WTC11 (cell line): ENCODE measurements at regions not wholly inside any gene's neighbourhood (a gene's known extent, or its start where the extent isn't known, plus 50 kb on each side); places are given as distances from the start of the nearest gene placed in this dataset.

Source experiments
- ATAC-seq: fragments of 200-7000 bp; cut with Tn5 transposase; 2 replicates; pipeline ENCODE4 v1.10.0; 2021; ENCODE audit warnings: mild to moderate bottlenecking, moderate library complexity
- CTCF ChIA-PET: fragments of 300-600 bp; sonication (Branson Sonifier 250); formaldehyde crosslinking; loops from one replicate; lab custom pipeline; 2021; ENCODE audit warnings: antibody characterized with exemption; lab: Charles Lee
- POLR2A ChIA-PET: fragments of 350-600 bp; sonication (Branson Sonifier 250); formaldehyde crosslinking; loops from one replicate; lab custom pipeline; 2021; ENCODE audit warnings: antibody characterized with exemption; lab: Charles Lee
- DNase-seq: peaks from one replicate; pipeline ENCODE4 v3.0.0; 2021; ENCODE audit warnings: low spot score
- H3K27ac Mint-ChIP-seq: 2 replicates; pipeline ENCODE4 v1.8.0; 2021; ENCODE audit warnings: mixed read lengths
- H3K27me3 Mint-ChIP-seq: 2 replicates; pipeline ENCODE4 v1.8.0; 2021; ENCODE audit warnings: low read depth, mild to moderate bottlenecking, moderate library complexity, mixed read lengths
- H3K36me3 Mint-ChIP-seq: 2 replicates; pipeline ENCODE4 v1.8.0; 2021; ENCODE audit warnings: mixed read lengths
- H3K4me1 Mint-ChIP-seq: 2 replicates; pipeline ENCODE4 v1.8.0; 2022; ENCODE audit warnings: mixed read lengths
- H3K4me3 Mint-ChIP-seq: 2 replicates; pipeline ENCODE4 v1.8.0; 2021; ENCODE audit warnings: mild to moderate bottlenecking, moderate library complexity, mixed read lengths
- H3K9me3 Mint-ChIP-seq: 2 replicates; pipeline ENCODE4 v1.8.0; 2021; ENCODE audit warnings: mixed read lengths
- CREB1 ChIP-seq: sonication (generic); formaldehyde crosslinking; IDR thresholded peaks from 2 replicates; pipeline ENCODE4 v1.8.0; 2023; ENCODE audit warnings: mild to moderate bottlenecking, missing genetic modification reagents
- FOXK1 ChIP-seq: sonication (generic); formaldehyde crosslinking; IDR thresholded peaks from 2 replicates; pipeline ENCODE4 v1.8.0; 2022; ENCODE audit warnings: mild to moderate bottlenecking, moderate library complexity, missing genetic modification reagents
- GABPB1 ChIP-seq: sonication (generic); formaldehyde crosslinking; IDR thresholded peaks from 2 replicates; pipeline ENCODE4 v1.8.1; 2023; ENCODE audit warnings: mild to moderate bottlenecking, missing genetic modification reagents
- JAZF1 ChIP-seq: fragments of 250-450 bp; sonication (Bioruptor Pico); IDR thresholded peaks from 2 replicates; pipeline ENCODE4 v1.9.0; 2021; ENCODE audit warnings: moderate library complexity, mild to moderate bottlenecking, inconsistent platforms
- SMAD3 ChIP-seq: sonication (generic); formaldehyde crosslinking; IDR thresholded peaks from 2 replicates; pipeline ENCODE4 v1.8.0; 2022; ENCODE audit warnings: missing genetic modification reagents, mild to moderate bottlenecking, borderline replicate concordance
- SMAD4 ChIP-seq: sonication (generic); formaldehyde crosslinking; IDR thresholded peaks from 2 replicates; pipeline ENCODE4 v1.8.0; 2022; ENCODE audit warnings: mild to moderate bottlenecking, missing genetic modification reagents
- ZBTB21 ChIP-seq: sonication (generic); formaldehyde crosslinking; IDR thresholded peaks from 2 replicates; pipeline ENCODE4 v1.8.1; 2023; ENCODE audit warnings: mild to moderate bottlenecking, missing genetic modification reagents, borderline replicate concordance
- ZNF263 ChIP-seq: sonication (generic); formaldehyde crosslinking; IDR thresholded peaks from 2 replicates; pipeline ENCODE4 v1.8.1; 2022; ENCODE audit warnings: low read depth, mild to moderate bottlenecking, moderate library complexity, missing genetic modification reagents
- TF ChIP-seq, protein P1 (sequence below): sonication (generic); formaldehyde crosslinking; IDR thresholded peaks from 2 replicates; pipeline ENCODE4 v1.8.0; 2023; ENCODE audit warnings: missing genetic modification reagents
- TF ChIP-seq, protein P2 (sequence below): fragments of 250-450 bp; sonication (Bioruptor Pico); conservative IDR thresholded peaks from 2 replicates; pipeline ENCODE4 v1.9.0; 2021; ENCODE audit warnings: mild to moderate bottlenecking
- TF ChIP-seq, protein P3 (sequence below): sonication (generic); formaldehyde crosslinking; IDR thresholded peaks from 2 replicates; pipeline ENCODE4 v1.8.0; 2023; ENCODE audit warnings: missing genetic modification reagents, mild to moderate bottlenecking, borderline replicate concordance
- TF ChIP-seq, protein P4 (sequence below): sonication (generic); formaldehyde crosslinking; IDR thresholded peaks from 2 replicates; pipeline ENCODE4 v1.8.1; 2022; ENCODE audit warnings: mild to moderate bottlenecking, moderate library complexity, missing genetic modification reagents
- TF ChIP-seq, protein P5 (sequence below): sonication (generic); formaldehyde crosslinking; IDR thresholded peaks from 2 replicates; pipeline ENCODE4 v1.8.1; 2023; ENCODE audit warnings: mild to moderate bottlenecking, missing genetic modification reagents
- TF ChIP-seq, protein P6 (sequence below): sonication (generic); formaldehyde crosslinking; IDR thresholded peaks from 2 replicates; pipeline ENCODE4 v1.8.0; 2022; ENCODE audit warnings: mild to moderate bottlenecking, missing genetic modification reagents
- TF ChIP-seq, protein P7 (sequence below): sonication (generic); formaldehyde crosslinking; IDR thresholded peaks from 2 replicates; pipeline ENCODE4 v1.8.1; 2023; ENCODE audit warnings: mild to moderate bottlenecking, missing genetic modification reagents
- TF ChIP-seq, protein P8 (sequence below): sonication (generic); formaldehyde crosslinking; IDR thresholded peaks from 2 replicates; pipeline ENCODE4 v1.8.1; 2022; ENCODE audit warnings: mild to moderate bottlenecking, missing genetic modification reagents, moderate library complexity, borderline replicate concordance
- TF ChIP-seq, protein P9 (sequence below): fragments of 200-600 bp; IDR thresholded peaks from 2 replicates; pipeline ENCODE4 v1.8.0; 2022; ENCODE audit warnings: antibody characterized with exemption

DNA sequence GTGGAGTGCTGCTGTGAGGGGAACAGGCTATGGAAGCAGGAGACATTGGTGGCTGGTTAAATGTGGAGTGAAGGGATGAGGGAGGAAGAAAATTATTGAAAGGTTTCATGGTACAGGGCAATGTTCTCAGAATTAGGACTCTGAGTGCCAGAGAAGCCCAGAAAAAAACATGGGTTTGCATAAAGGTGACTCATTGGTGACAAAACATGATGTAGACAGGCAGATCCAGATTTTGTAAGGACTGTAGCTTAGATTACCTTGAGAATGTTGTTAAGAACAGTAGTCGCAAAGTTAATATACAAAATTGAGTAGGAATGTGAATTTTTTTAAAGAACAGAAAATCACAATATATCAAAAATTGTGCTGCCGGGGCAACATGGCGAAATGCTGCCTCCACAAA, 134.9 kb upstream of the ZNF438 start (continued):
- TF ChIP-seq, protein P1, sequence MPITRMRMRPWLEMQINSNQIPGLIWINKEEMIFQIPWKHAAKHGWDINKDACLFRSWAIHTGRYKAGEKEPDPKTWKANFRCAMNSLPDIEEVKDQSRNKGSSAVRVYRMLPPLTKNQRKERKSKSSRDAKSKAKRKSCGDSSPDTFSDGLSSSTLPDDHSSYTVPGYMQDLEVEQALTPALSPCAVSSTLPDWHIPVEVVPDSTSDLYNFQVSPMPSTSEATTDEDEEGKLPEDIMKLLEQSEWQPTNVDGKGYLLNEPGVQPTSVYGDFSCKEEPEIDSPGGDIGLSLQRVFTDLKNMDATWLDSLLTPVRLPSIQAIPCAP (CRISPR knock-in tag), result no peak
- TF ChIP-seq, protein P2, sequence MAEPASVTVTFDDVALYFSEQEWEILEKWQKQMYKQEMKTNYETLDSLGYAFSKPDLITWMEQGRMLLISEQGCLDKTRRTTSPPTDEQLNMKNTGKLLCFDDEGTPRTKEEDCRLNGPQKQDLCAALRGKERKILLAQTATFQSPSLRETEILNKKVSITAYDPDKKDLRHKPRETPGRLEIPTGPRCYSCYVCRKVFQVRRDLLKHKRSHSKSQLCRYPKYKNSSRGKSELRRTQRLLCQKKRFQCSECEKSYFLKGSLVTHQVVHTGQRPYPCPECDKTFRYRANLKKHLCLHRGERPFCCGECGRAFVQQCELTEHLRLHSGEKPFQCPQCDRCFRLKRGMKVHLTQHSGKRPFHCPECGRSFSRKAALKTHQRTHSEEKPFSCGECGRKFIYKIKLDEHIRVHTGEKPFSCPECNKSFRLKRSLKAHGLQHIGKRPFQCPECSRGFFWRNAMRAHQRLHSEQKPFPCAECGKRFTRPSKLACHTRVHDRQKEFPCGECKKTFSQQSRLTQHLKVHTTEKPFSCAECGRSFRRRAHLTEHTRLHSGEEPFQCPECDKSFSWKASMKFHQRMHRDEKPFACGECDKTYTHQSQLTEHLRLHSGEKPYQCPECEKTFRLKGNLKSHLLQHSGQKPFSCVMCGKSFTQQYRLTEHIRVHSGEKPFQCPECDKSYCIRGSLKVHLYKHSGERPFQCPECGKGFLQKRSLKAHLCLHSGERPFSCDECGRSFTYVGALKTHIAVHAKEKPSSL (CRISPR knock-in tag), result no peak
- TF ChIP-seq, protein P3, sequence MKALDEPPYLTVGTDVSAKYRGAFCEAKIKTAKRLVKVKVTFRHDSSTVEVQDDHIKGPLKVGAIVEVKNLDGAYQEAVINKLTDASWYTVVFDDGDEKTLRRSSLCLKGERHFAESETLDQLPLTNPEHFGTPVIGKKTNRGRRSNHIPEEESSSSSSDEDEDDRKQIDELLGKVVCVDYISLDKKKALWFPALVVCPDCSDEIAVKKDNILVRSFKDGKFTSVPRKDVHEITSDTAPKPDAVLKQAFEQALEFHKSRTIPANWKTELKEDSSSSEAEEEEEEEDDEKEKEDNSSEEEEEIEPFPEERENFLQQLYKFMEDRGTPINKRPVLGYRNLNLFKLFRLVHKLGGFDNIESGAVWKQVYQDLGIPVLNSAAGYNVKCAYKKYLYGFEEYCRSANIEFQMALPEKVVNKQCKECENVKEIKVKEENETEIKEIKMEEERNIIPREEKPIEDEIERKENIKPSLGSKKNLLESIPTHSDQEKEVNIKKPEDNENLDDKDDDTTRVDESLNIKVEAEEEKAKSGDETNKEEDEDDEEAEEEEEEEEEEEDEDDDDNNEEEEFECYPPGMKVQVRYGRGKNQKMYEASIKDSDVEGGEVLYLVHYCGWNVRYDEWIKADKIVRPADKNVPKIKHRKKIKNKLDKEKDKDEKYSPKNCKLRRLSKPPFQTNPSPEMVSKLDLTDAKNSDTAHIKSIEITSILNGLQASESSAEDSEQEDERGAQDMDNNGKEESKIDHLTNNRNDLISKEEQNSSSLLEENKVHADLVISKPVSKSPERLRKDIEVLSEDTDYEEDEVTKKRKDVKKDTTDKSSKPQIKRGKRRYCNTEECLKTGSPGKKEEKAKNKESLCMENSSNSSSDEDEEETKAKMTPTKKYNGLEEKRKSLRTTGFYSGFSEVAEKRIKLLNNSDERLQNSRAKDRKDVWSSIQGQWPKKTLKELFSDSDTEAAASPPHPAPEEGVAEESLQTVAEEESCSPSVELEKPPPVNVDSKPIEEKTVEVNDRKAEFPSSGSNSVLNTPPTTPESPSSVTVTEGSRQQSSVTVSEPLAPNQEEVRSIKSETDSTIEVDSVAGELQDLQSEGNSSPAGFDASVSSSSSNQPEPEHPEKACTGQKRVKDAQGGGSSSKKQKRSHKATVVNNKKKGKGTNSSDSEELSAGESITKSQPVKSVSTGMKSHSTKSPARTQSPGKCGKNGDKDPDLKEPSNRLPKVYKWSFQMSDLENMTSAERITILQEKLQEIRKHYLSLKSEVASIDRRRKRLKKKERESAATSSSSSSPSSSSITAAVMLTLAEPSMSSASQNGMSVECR (CRISPR knock-in tag), result no peak
- TF ChIP-seq JAZF1 (CRISPR knock-in tag) (no peak), CREB1 (CRISPR knock-in tag) (no peak), SMAD4 (no peak)
- TF ChIP-seq, protein P4, sequence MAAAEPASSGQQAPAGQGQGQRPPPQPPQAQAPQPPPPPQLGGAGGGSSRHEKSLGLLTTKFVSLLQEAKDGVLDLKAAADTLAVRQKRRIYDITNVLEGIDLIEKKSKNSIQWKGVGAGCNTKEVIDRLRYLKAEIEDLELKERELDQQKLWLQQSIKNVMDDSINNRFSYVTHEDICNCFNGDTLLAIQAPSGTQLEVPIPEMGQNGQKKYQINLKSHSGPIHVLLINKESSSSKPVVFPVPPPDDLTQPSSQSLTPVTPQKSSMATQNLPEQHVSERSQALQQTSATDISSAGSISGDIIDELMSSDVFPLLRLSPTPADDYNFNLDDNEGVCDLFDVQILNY (CRISPR knock-in tag), result no peak
- TF ChIP-seq, protein P5, sequence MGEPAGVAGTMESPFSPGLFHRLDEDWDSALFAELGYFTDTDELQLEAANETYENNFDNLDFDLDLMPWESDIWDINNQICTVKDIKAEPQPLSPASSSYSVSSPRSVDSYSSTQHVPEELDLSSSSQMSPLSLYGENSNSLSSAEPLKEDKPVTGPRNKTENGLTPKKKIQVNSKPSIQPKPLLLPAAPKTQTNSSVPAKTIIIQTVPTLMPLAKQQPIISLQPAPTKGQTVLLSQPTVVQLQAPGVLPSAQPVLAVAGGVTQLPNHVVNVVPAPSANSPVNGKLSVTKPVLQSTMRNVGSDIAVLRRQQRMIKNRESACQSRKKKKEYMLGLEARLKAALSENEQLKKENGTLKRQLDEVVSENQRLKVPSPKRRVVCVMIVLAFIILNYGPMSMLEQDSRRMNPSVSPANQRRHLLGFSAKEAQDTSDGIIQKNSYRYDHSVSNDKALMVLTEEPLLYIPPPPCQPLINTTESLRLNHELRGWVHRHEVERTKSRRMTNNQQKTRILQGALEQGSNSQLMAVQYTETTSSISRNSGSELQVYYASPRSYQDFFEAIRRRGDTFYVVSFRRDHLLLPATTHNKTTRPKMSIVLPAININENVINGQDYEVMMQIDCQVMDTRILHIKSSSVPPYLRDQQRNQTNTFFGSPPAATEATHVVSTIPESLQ (CRISPR knock-in tag), result no peak
- TF ChIP-seq, protein P6, sequence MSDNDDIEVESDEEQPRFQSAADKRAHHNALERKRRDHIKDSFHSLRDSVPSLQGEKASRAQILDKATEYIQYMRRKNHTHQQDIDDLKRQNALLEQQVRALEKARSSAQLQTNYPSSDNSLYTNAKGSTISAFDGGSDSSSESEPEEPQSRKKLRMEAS (CRISPR knock-in tag), result no peak

DNA sequence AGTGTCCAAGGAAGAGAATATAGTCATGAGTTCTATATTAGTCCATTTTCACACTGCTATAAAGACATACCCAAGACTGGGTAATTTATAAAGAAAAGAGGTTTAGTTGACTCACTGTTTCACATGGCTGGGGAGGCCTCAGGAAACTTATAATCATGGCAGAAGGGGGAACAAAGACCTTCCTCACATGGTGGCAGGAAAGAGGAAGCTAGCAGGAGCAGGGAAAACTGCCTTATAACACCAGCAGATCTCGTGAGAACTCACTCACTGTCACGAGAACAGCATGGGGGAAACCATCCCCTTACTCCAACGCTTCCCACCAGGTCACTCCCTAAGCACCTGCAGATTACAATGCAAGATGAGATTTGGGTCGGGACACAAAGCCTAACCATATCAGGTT, 139.0 kb upstream of the ZNF438 start:
- no peak for TF ChIP-seq ZNF263 (CRISPR knock-in tag)
- TF ChIP-seq GABPB1, result no peak
- no peak for TF ChIP-seq FOXK1 (CRISPR knock-in tag)
- TF ChIP-seq, protein P4 (CRISPR knock-in tag), result no peak
- TF ChIP-seq ZBTB21 (CRISPR knock-in tag), result no peak
- TF ChIP-seq, protein P7, sequence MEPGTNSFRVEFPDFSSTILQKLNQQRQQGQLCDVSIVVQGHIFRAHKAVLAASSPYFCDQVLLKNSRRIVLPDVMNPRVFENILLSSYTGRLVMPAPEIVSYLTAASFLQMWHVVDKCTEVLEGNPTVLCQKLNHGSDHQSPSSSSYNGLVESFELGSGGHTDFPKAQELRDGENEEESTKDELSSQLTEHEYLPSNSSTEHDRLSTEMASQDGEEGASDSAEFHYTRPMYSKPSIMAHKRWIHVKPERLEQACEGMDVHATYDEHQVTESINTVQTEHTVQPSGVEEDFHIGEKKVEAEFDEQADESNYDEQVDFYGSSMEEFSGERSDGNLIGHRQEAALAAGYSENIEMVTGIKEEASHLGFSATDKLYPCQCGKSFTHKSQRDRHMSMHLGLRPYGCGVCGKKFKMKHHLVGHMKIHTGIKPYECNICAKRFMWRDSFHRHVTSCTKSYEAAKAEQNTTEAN (CRISPR knock-in tag), result no peak
- no peak for TF ChIP-seq SMAD3 (CRISPR knock-in tag)
- TF ChIP-seq, protein P8, sequence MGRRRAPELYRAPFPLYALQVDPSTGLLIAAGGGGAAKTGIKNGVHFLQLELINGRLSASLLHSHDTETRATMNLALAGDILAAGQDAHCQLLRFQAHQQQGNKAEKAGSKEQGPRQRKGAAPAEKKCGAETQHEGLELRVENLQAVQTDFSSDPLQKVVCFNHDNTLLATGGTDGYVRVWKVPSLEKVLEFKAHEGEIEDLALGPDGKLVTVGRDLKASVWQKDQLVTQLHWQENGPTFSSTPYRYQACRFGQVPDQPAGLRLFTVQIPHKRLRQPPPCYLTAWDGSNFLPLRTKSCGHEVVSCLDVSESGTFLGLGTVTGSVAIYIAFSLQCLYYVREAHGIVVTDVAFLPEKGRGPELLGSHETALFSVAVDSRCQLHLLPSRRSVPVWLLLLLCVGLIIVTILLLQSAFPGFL (CRISPR knock-in tag), result no peak
- TF ChIP-seq, protein P9, sequence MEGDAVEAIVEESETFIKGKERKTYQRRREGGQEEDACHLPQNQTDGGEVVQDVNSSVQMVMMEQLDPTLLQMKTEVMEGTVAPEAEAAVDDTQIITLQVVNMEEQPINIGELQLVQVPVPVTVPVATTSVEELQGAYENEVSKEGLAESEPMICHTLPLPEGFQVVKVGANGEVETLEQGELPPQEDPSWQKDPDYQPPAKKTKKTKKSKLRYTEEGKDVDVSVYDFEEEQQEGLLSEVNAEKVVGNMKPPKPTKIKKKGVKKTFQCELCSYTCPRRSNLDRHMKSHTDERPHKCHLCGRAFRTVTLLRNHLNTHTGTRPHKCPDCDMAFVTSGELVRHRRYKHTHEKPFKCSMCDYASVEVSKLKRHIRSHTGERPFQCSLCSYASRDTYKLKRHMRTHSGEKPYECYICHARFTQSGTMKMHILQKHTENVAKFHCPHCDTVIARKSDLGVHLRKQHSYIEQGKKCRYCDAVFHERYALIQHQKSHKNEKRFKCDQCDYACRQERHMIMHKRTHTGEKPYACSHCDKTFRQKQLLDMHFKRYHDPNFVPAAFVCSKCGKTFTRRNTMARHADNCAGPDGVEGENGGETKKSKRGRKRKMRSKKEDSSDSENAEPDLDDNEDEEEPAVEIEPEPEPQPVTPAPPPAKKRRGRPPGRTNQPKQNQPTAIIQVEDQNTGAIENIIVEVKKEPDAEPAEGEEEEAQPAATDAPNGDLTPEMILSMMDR, result no peak
- DNase-seq, result no peak
- H3K9me3 Mint-ChIP-seq, result peaks cover 53% of the 10 kb centered on the region
- no peak for ATAC-seq
- H3K27me3 Mint-ChIP-seq, result no peaks in the 10 kb centered on the region; the same call in 1 of the 2 replicates
- H3K36me3 Mint-ChIP-seq, result peaks cover 23% of the 10 kb centered on the region
- H3K4me3 Mint-ChIP-seq, result no peak overlapping the region
- H3K27ac Mint-ChIP-seq, result no peak overlapping the region
- no peaks in the 10 kb centered on the region for H3K4me1 Mint-ChIP-seq
- ChIA-PET CTCF (no interaction called here), POLR2A (no interaction called here)
